ENCODE measurements at regions not wholly inside any gene's neighbourhood (a gene's known extent, or its start where the extent isn't known, plus 50 kb on each side); places are given as distances from the start of the nearest gene placed in this dataset.

GRCh38 chr3:35523074-35523473 is 116.3 kb upstream of the ARPP21 start:
- no peak for DNase-seq (ENCODE audit: low spot score, unreplicated experiment)
- Mint-ChIP-seq H3K9me3 (ENCODE audit: low read depth) (peaks cover 3% of the 10 kb centered on the region), H3K27me3 (no peaks in the 10 kb centered on the region), H3K27ac (no peak overlapping the region), H3K4me3 (ENCODE audit: low read depth) (no peak overlapping the region), H3K36me3 (ENCODE audit: insufficient read depth) (no peaks in the 10 kb centered on the region), H3K4me1 (ENCODE audit: low read depth) (peaks cover 31% of the 10 kb centered on the region)
- TF ChIP-seq CTCF (IDR thresholded peaks at IDR 0.05; ENCODE audit: unreplicated experiment), result no peak

- no peak overlapping the region for H3K4me3 Mint-ChIP-seq (ENCODE audit: low read depth)
- H3K36me3 Mint-ChIP-seq (ENCODE audit: insufficient read depth), result peaks cover 2% of the 10 kb centered on the region
- TF ChIP-seq CTCF (IDR thresholded peaks at IDR 0.05; ENCODE audit: unreplicated experiment), result no peak
- H3K27me3 Mint-ChIP-seq, result no peaks in the 10 kb centered on the region
- H3K9me3 Mint-ChIP-seq (ENCODE audit: low read depth), result peaks cover 6% of the 10 kb centered on the region
- H3K4me1 Mint-ChIP-seq (ENCODE audit: low read depth), result peaks cover 34% of the 10 kb centered on the region
- H3K27ac Mint-ChIP-seq, result no peak overlapping the region
- DNase-seq (ENCODE audit: low spot score, unreplicated experiment), result no peak
Observed at GRCh38 chr3:35523838-35524237, 115.5 kb upstream of the ARPP21 start.

GRCh38 chr3:35524856-35525255 is 114.5 kb upstream of the ARPP21 start:
- Mint-ChIP-seq H3K9me3 (ENCODE audit: low read depth) (peaks cover 9% of the 10 kb centered on the region), H3K27ac (no peak overlapping the region), H3K4me3 (ENCODE audit: low read depth) (no peak overlapping the region), H3K36me3 (ENCODE audit: insufficient read depth) (peaks cover 2% of the 10 kb centered on the region), H3K27me3 (no peaks in the 10 kb centered on the region), H3K4me1 (ENCODE audit: low read depth) (peaks cover 34% of the 10 kb centered on the region)
- no peak for TF ChIP-seq CTCF (IDR thresholded peaks at IDR 0.05; ENCODE audit: unreplicated experiment)
- no peak for DNase-seq (ENCODE audit: low spot score, unreplicated experiment)

- TF ChIP-seq CTCF (IDR thresholded peaks at IDR 0.05; ENCODE audit: unreplicated experiment), result no peak
- Mint-ChIP-seq H3K4me1 (ENCODE audit: low read depth) (peaks cover 12% of the 10 kb centered on the region), H3K36me3 (ENCODE audit: insufficient read depth) (peaks cover 2% of the 10 kb centered on the region), H3K27me3 (no peaks in the 10 kb centered on the region), H3K4me3 (ENCODE audit: low read depth) (no peak overlapping the region), H3K27ac (peak overlapping the region; percentile 49), H3K9me3 (ENCODE audit: low read depth) (peaks cover 11% of the 10 kb centered on the region)
- DNase-seq (ENCODE audit: low spot score, unreplicated experiment), result no peak
Observed at GRCh38 chr3:35528728-35529127, 110.6 kb upstream of the ARPP21 start.

- H3K4me3 Mint-ChIP-seq (ENCODE audit: low read depth), result no peak overlapping the region
- TF ChIP-seq CTCF (IDR thresholded peaks at IDR 0.05; ENCODE audit: unreplicated experiment), result no peak
- H3K27me3 Mint-ChIP-seq, result no peaks in the 10 kb centered on the region
- no peak overlapping the region for H3K27ac Mint-ChIP-seq
- peaks cover 11% of the 10 kb centered on the region for H3K4me1 Mint-ChIP-seq (ENCODE audit: low read depth)
- no peak for DNase-seq (ENCODE audit: low spot score, unreplicated experiment)
- H3K36me3 Mint-ChIP-seq (ENCODE audit: insufficient read depth), result peaks cover 2% of the 10 kb centered on the region
- peaks cover 11% of the 10 kb centered on the region for H3K9me3 Mint-ChIP-seq (ENCODE audit: low read depth)
Observed at GRCh38 chr3:35529337-35529736, 110.0 kb upstream of the ARPP21 start.
